ENCODE measurements at regions not wholly inside any gene's neighbourhood (a gene's known extent, or its start where the extent isn't known, plus 50 kb on each side); places are given as distances from the start of the nearest gene placed in this dataset.
"Not testable (repeated sequence)": the region's sequence is repeated elsewhere in the genome, so short reads cannot be mapped to it uniquely, and the experiment has no call there.

GRCh38 chr7:113338071-113338696 lies 219.8 kb upstream of the SMIM30 start:
- no peaks in the 10 kb centered on the region for H3K36me3 ChIP-seq
- H3K4me3 ChIP-seq = no peak overlapping the region
- TF ChIP-seq POLR2A (IDR thresholded peaks at IDR 0.05) (no peak), EP300 (IDR thresholded peaks at IDR 0.05) (no peak), CTCF (IDR thresholded peaks at IDR 0.05) (no peak)
- H3K27me3 ChIP-seq = no peaks in the 10 kb centered on the region
- no peak for DNase-seq (ENCODE audit: low spot score in 2 of 2)
- 81 to 91% methylated on average over 4 of the region's 4 CpGs for WGBS, 2 donors
- H3K4me1 ChIP-seq = no peaks in the 10 kb centered on the region
- no peaks in the 10 kb centered on the region for H3K9me3 ChIP-seq
- no peak overlapping the region for H3K27ac ChIP-seq

GRCh38 chr7:113336838-113337237 lies 218.5 kb upstream of the SMIM30 start:
- WGBS, 2 donors = 90 to 92% methylated on average over 1 of the region's 1 CpG
- H3K27me3 ChIP-seq = not testable (repeated sequence)

GRCh38 chr7:113331155-113331898 lies 213.0 kb upstream of the SMIM30 start:
- H3K9me3 ChIP-seq = peaks cover 0 to 10% (median 0%) of the 10 kb centered on the region in 4 donors
- WGBS, 2 donors = 65 to 83% methylated on average over 13 to 15 of the region's 15 CpGs
- H3K27me3 ChIP-seq = no peaks in the 10 kb centered on the region
- no peak for TF ChIP-seq EP300 (IDR thresholded peaks at IDR 0.05)
- TF ChIP-seq CTCF (IDR thresholded peaks at IDR 0.05) = no peak
- no peak for TF ChIP-seq POLR2A (IDR thresholded peaks at IDR 0.05)
- H3K36me3 ChIP-seq = no peaks in the 10 kb centered on the region
- no peak overlapping the region for H3K4me3 ChIP-seq
- no peak overlapping the region for H3K27ac ChIP-seq
- no peak for DNase-seq (ENCODE audit: low spot score in 2 of 2)
- H3K4me1 ChIP-seq = no peaks in the 10 kb centered on the region

More at GRCh38 chr7:113336838-113337237, 218.5 kb upstream of the SMIM30 start:
- H3K4me1 ChIP-seq; DNase-seq (ENCODE audit: low spot score in 2 of 2); H3K36me3 ChIP-seq; H3K9me3 ChIP-seq; H3K4me3 ChIP-seq; H3K27ac ChIP-seq: not testable (repeated sequence)

DNA sequence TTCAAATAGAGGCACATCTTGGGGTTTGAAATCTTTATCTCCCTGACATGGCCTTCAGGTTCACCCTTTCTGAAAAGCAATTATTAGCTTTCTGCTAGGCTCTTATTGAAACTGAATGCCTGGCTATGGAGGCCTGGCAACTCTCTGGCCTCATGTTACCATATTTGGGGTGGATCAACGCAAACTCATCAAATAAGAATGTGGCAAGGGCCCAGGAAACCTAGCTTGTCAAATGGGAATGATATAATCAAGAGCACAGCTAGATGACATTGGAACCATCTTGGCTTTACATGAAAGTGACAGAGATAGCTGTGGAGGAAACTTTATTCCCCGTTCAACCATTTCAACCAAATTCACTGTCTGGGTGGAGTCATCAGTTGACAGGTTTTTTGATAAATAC lies 202.8 kb upstream of the SMIM30 start:
- WGBS, 2 donors = 80 to 84% methylated on average over 2 of the region's 2 CpGs
- no peaks in the 10 kb centered on the region for H3K36me3 ChIP-seq
- no peaks in the 10 kb centered on the region for H3K27me3 ChIP-seq
- H3K4me1 ChIP-seq = no peaks in the 10 kb centered on the region
- no peak overlapping the region for H3K4me3 ChIP-seq
- TF ChIP-seq POLR2A (IDR thresholded peaks at IDR 0.05) (no peak), EP300 (IDR thresholded peaks at IDR 0.05) (no peak)
- no peak for DNase-seq (ENCODE audit: low spot score in 2 of 2)
- H3K9me3 ChIP-seq = no peaks in the 10 kb centered on the region
- H3K27ac ChIP-seq = no peak overlapping the region

- no peaks in the 10 kb centered on the region for H3K4me1 ChIP-seq
- WGBS, 2 donors = 82 to 87% methylated on average over 4 of the region's 4 CpGs
- H3K27ac ChIP-seq = no peak overlapping the region
- no peak for DNase-seq (ENCODE audit: low spot score in 2 of 2)
- H3K9me3 ChIP-seq = no peaks in the 10 kb centered on the region
- TF ChIP-seq POLR2A (IDR thresholded peaks at IDR 0.05) (no peak), EP300 (IDR thresholded peaks at IDR 0.05) (no peak), CTCF (IDR thresholded peaks at IDR 0.05) (no peak)
- H3K4me3 ChIP-seq = no peak overlapping the region
- H3K27me3 ChIP-seq = no peaks in the 10 kb centered on the region
- H3K36me3 ChIP-seq = no peaks in the 10 kb centered on the region
Measured at GRCh38 chr7:113320419-113320818, 202.1 kb upstream of the SMIM30 start.

DNA sequence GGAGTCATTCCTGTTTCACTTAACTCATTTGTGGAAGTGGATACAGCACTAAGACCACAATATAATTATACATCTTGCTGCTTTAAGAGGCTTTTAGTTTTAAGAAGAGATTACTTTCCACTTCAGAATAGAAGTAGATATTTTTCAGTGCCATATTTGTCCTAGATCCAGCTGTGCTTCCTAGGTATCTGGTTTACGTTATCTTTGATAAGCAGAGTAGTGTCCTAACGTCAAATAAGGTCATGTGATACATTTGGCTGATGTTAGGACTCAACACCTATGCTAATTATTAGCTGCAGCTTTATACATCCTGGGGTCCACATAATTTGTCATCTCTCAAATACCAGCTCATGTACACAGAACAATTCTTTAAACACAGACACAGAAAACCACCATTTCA lies 196.2 kb upstream of the SMIM30 start:
- TF ChIP-seq POLR2A (IDR thresholded peaks at IDR 0.05) (no peak), CTCF (IDR thresholded peaks at IDR 0.05) (no peak), EP300 (IDR thresholded peaks at IDR 0.05) (no peak)
- Histone ChIP-seq H3K36me3 (no peaks in the 10 kb centered on the region), H3K9me3 (no peaks in the 10 kb centered on the region), H3K4me1 (no peaks in the 10 kb centered on the region), H3K27me3 (no peaks in the 10 kb centered on the region), H3K27ac (no peak overlapping the region), H3K4me3 (no peak overlapping the region)
- DNase-seq (ENCODE audit: low spot score in 2 of 2) = no peak
- 52 to 56% methylated on average over 2 of the region's 2 CpGs for WGBS, 2 donors
